ENCODE measurements at regions not wholly inside any gene's neighbourhood (a gene's known extent, or its start where the extent isn't known, plus 50 kb on each side); places are given as distances from the start of the nearest gene placed in this dataset.

- no peaks in the 10 kb centered on the region for H3K9me3 ChIP-seq (ENCODE audit: low read depth)
- TF ChIP-seq EZH2phosphoT487 (IDR thresholded peaks at IDR 0.05; ENCODE audit: low read depth, severe bottlenecking, unreplicated experiment) = no peak
- peak overlapping the region; percentile 10 for H2AFZ ChIP-seq
- H3K9me2 ChIP-seq (replicated peaks; ENCODE audit: insufficient read depth) = no peaks in the 10 kb centered on the region
- DNase-seq (ENCODE audit: low spot score) = no peak
- H3K4me2 ChIP-seq = peak overlapping the region; percentile 61
- H3K79me2 ChIP-seq = no peaks in the 10 kb centered on the region
- no peaks in the 10 kb centered on the region for H3K27me3 ChIP-seq
- H3K4me3 ChIP-seq = no peak overlapping the region
- H3K4me1 ChIP-seq (ENCODE audit: insufficient read depth) = peaks cover 4% of the 10 kb centered on the region
- H4K20me1 ChIP-seq (ENCODE audit: insufficient read depth, poor library complexity, severe bottlenecking) = no peaks in the 10 kb centered on the region
- H3K27ac ChIP-seq = peak overlapping the region; percentile 5
- no peaks in the 10 kb centered on the region for H3K36me3 ChIP-seq (replicated peaks; ENCODE audit: insufficient read depth, low read depth)
- 81% methylated on average over 7 of the region's 7 CpGs for WGBS (ENCODE audit: low lambda C conversion rate, missing lambda C conversion rate)
These were observed 61.0 kb upstream of the AGPS start for GRCh38 chr2:177331466-177331997.

- peak; percentile 82 for DNase-seq (ENCODE audit: low spot score)
- Histone ChIP-seq H2AFZ (peak overlapping the region; percentile 69), H4K20me1 (ENCODE audit: insufficient read depth, poor library complexity, severe bottlenecking) (no peaks in the 10 kb centered on the region), H3K9me3 (ENCODE audit: low read depth) (no peaks in the 10 kb centered on the region), H3K4me2 (peak overlapping the region; percentile 61), H3K9me2 (replicated peaks; ENCODE audit: insufficient read depth) (no peaks in the 10 kb centered on the region), H3K79me2 (no peaks in the 10 kb centered on the region), H3K4me1 (ENCODE audit: insufficient read depth) (peaks cover 4% of the 10 kb centered on the region), H3K4me3 (no peak overlapping the region), H3K27me3 (no peaks in the 10 kb centered on the region), H3K27ac (peak overlapping the region; percentile 42), H3K36me3 (replicated peaks; ENCODE audit: insufficient read depth, low read depth) (no peaks in the 10 kb centered on the region)
- TF ChIP-seq EZH2 (IDR thresholded peaks at IDR 0.05; ENCODE audit: borderline replicate concordance) (no peak), CTCF (IDR thresholded peaks at IDR 0.05; ENCODE audit: poor library complexity) (peak; percentile 83)
- WGBS (ENCODE audit: low lambda C conversion rate, missing lambda C conversion rate) = 19% methylated on average over 9 of the region's 9 CpGs
These were observed 60.3 kb upstream of the AGPS start for GRCh38 chr2:177332026-177332991.

- no peaks in the 10 kb centered on the region for H3K79me2 ChIP-seq
- H3K9me3 ChIP-seq (ENCODE audit: low read depth) = no peaks in the 10 kb centered on the region
- no peak overlapping the region for H3K4me3 ChIP-seq
- H3K4me1 ChIP-seq (ENCODE audit: insufficient read depth) = peaks cover 4% of the 10 kb centered on the region
- no peaks in the 10 kb centered on the region for H3K36me3 ChIP-seq (replicated peaks; ENCODE audit: insufficient read depth, low read depth)
- TF ChIP-seq CTCF (IDR thresholded peaks at IDR 0.05; ENCODE audit: poor library complexity) = no peak
- TF ChIP-seq EZH2phosphoT487 (IDR thresholded peaks at IDR 0.05; ENCODE audit: low read depth, severe bottlenecking, unreplicated experiment) = no peak
- H3K4me2 ChIP-seq = no peak overlapping the region
- WGBS (ENCODE audit: low lambda C conversion rate, missing lambda C conversion rate) = 59% methylated on average over 5 of the region's 5 CpGs
- H2AFZ ChIP-seq = peak overlapping the region; percentile 69
- no peaks in the 10 kb centered on the region for H3K9me2 ChIP-seq (replicated peaks; ENCODE audit: insufficient read depth)
- H3K27ac ChIP-seq = peak overlapping the region; percentile 42
- DNase-seq (ENCODE audit: low spot score) = no peak
- H3K27me3 ChIP-seq = no peaks in the 10 kb centered on the region
- no peaks in the 10 kb centered on the region for H4K20me1 ChIP-seq (ENCODE audit: insufficient read depth, poor library complexity, severe bottlenecking)
These were observed 59.6 kb upstream of the AGPS start for GRCh38 chr2:177332992-177333388.

- H2AFZ ChIP-seq = no peak overlapping the region
- no peaks in the 10 kb centered on the region for H3K9me2 ChIP-seq (replicated peaks; ENCODE audit: insufficient read depth)
- WGBS (ENCODE audit: low lambda C conversion rate, missing lambda C conversion rate) = 41% methylated on average over 2 of the region's 2 CpGs
- no peak overlapping the region for H3K4me2 ChIP-seq
- no peak overlapping the region for H3K27ac ChIP-seq
- peak; percentile 71 for DNase-seq (ENCODE audit: low spot score)
- H4K20me1 ChIP-seq (ENCODE audit: insufficient read depth, poor library complexity, severe bottlenecking) = no peaks in the 10 kb centered on the region
- no peaks in the 10 kb centered on the region for H3K9me3 ChIP-seq (ENCODE audit: low read depth)
- peaks cover 4% of the 10 kb centered on the region for H3K4me1 ChIP-seq (ENCODE audit: insufficient read depth)
- no peaks in the 10 kb centered on the region for H3K36me3 ChIP-seq (replicated peaks; ENCODE audit: insufficient read depth, low read depth)
- H3K79me2 ChIP-seq = no peaks in the 10 kb centered on the region
- no peaks in the 10 kb centered on the region for H3K27me3 ChIP-seq
- TF ChIP-seq EZH2 (IDR thresholded peaks at IDR 0.05; ENCODE audit: borderline replicate concordance) (no peak), CTCF (IDR thresholded peaks at IDR 0.05; ENCODE audit: poor library complexity) (peak; percentile 82)
- no peak overlapping the region for H3K4me3 ChIP-seq
These were observed 57.5 kb upstream of the AGPS start for GRCh38 chr2:177334940-177335543.
